ENCODE measurements at regions not wholly inside any gene's neighbourhood (a gene's known extent, or its start where the extent isn't known, plus 50 kb on each side); places are given as distances from the start of the nearest gene placed in this dataset.

DNA sequence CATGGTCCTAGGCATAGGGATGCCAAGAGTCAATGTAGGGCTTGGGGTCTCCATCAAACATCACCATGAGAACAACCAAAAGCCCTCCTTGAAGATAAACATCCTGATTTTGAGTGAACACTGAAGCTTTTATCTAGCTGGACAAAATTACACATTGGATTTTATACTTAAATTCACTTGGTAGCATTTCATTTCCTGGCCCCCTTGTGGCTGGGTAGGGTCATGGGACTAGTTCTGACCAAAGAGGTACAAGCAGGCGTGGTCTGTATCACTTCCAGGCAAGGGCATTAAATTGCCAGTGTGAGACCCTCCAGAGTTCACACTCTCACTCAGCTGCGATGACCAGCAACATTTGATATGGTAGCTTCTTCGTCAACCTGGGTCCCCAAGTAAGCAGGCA, 320.3 kb downstream of the ACTL7B start:
- H3K4me2 ChIP-seq (ENCODE audit: insufficient read depth, low read length), result no peak overlapping the region
- no peaks in the 10 kb centered on the region for H3K9me1 ChIP-seq (replicated peaks; ENCODE audit: control insufficient read depth, extremely low read depth, insufficient read depth, low read length)
- H4K20me1 ChIP-seq (replicated peaks; ENCODE audit: control insufficient read depth, extremely low read depth, insufficient read depth, low read length), result no peaks in the 10 kb centered on the region
- H3K4me3 ChIP-seq (replicated peaks in 1 of 3; ENCODE audit: insufficient read depth in 1 of 3, low read depth in 1 of 3, low read length in 3 of 3), result no peak overlapping the region
- no peaks in the 10 kb centered on the region for H3K9me3 ChIP-seq (replicated peaks; ENCODE audit: control insufficient read depth, insufficient read depth, low read length)
- peaks cover 0 to 2% of the 10 kb centered on the region in 2 experiments for H3K27me3 ChIP-seq (ENCODE audit: control insufficient read depth in 2 of 2, insufficient read depth in 2 of 2, low read length in 2 of 2)
- intact Hi-C loops (cut with micrococcal nuclease) (loop anchor here (1.0 kb wide), 3 partner anchors 67 to 1070 kb away; no protein-coding TSS in a partner anchor), dilution Hi-C loops (cut with MboI; ENCODE audit: extremely low pct_ligation_motif_present, low sequenced_read_pairs) (no loop called here)
- H3K79me2 ChIP-seq (ENCODE audit: control insufficient read depth, insufficient read depth, low read length), result no peaks in the 10 kb centered on the region
- CTCF ChIA-PET, result interaction anchor here (0.7 to 2.8 kb wide), 14 partner anchors 7 to 1110 kb away, joined by 3 to 15 read pairs (median 5); no protein-coding TSS in a partner anchor
- H3K9ac ChIP-seq (replicated peaks; ENCODE audit: extremely low read depth, insufficient read depth, low read length), result no peak overlapping the region
- H3K4me1 ChIP-seq (ENCODE audit: control insufficient read depth, extremely low read depth, insufficient read depth, low read length), result no peaks in the 10 kb centered on the region
- no TSS peak for BruUV-seq (replicated peaks)
- H3K27ac ChIP-seq (ENCODE audit: insufficient read depth, low read depth, low read length), result no peak overlapping the region
- TF ChIP-seq FOS (IDR thresholded peaks at IDR 0.05; ENCODE audit: borderline replicate concordance, insufficient read depth, low read length), result no peak
- no peak for TF ChIP-seq MYC (IDR thresholded peaks at IDR 0.05; ENCODE audit: low read depth, low read length)
- TF ChIP-seq, protein P1, sequence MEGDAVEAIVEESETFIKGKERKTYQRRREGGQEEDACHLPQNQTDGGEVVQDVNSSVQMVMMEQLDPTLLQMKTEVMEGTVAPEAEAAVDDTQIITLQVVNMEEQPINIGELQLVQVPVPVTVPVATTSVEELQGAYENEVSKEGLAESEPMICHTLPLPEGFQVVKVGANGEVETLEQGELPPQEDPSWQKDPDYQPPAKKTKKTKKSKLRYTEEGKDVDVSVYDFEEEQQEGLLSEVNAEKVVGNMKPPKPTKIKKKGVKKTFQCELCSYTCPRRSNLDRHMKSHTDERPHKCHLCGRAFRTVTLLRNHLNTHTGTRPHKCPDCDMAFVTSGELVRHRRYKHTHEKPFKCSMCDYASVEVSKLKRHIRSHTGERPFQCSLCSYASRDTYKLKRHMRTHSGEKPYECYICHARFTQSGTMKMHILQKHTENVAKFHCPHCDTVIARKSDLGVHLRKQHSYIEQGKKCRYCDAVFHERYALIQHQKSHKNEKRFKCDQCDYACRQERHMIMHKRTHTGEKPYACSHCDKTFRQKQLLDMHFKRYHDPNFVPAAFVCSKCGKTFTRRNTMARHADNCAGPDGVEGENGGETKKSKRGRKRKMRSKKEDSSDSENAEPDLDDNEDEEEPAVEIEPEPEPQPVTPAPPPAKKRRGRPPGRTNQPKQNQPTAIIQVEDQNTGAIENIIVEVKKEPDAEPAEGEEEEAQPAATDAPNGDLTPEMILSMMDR (IDR thresholded peaks at IDR 0.05; ENCODE audit: extremely low read depth in 1 of 2, insufficient read depth in 1 of 2, low read depth in 1 of 2, low read length in 2 of 2), result peak; percentile 45 to 49
- TF ChIP-seq POLR2A (IDR thresholded peaks at IDR 0.05; ENCODE audit: low read depth, low read length), result no peak
- no peak for TF ChIP-seq GATA2 (IDR thresholded peaks at IDR 0.05; ENCODE audit: insufficient read depth, insufficient read length, low read depth, low read length)
- TF ChIP-seq, protein P2, sequence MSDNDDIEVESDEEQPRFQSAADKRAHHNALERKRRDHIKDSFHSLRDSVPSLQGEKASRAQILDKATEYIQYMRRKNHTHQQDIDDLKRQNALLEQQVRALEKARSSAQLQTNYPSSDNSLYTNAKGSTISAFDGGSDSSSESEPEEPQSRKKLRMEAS (IDR thresholded peaks at IDR 0.05; ENCODE audit: insufficient read depth, insufficient read length), result no peak
- no peak for TF ChIP-seq JUN (IDR thresholded peaks at IDR 0.05; ENCODE audit: borderline replicate concordance, insufficient read depth, insufficient read length, low read depth)
- no peak for TF ChIP-seq POLR2AphosphoS5 (IDR thresholded peaks at IDR 0.05; ENCODE audit: insufficient read depth, low read depth, low read length)
- FAIRE-seq, result no peak
- POLR2A ChIA-PET, result no interaction called here
- no peaks in the 10 kb centered on the region for H3K36me3 ChIP-seq (ENCODE audit: control insufficient read depth in 2 of 2, extremely low read depth in 1 of 2, insufficient read depth in 2 of 2, low read length in 2 of 2)
- H2AFZ ChIP-seq (ENCODE audit: low read depth, low read length), result no peak overlapping the region
- DNase-seq (ENCODE audit: low read depth, low spot score), result peak; percentile 26

Data from endothelial cell of umbilical vein (primary cell).